ENCODE measurements at regions not wholly inside any gene's neighbourhood (a gene's known extent, or its start where the extent isn't known, plus 50 kb on each side); places are given as distances from the start of the nearest gene placed in this dataset.

- H3K4me3 Mint-ChIP-seq = no peak overlapping the region
- H3K4me1 Mint-ChIP-seq = no peaks in the 10 kb centered on the region
- DNase-seq (ENCODE audit: low spot score) = no peak
- H3K9me3 Mint-ChIP-seq = no peaks in the 10 kb centered on the region; the same call in 1 of the 2 replicates
- POLR2A ChIA-PET = no interaction called here
- no peaks in the 10 kb centered on the region; the same call in 1 of the 2 replicates for H3K27me3 Mint-ChIP-seq (ENCODE audit: low read depth)
- TF ChIP-seq ZNF138 (CRISPR knock-in tag; conservative IDR thresholded peaks at IDR 0.05) (no peak), NR1H2 (CRISPR knock-in tag; IDR thresholded peaks at IDR 0.05) (no peak), ZNF423 (CRISPR knock-in tag; IDR thresholded peaks at IDR 0.05) (no peak), SMAD4 (CRISPR knock-in tag; IDR thresholded peaks at IDR 0.05) (no peak), CTCF (IDR thresholded peaks at IDR 0.05) (no peak), ZNF281 (CRISPR knock-in tag; IDR thresholded peaks at IDR 0.05) (no peak), USF1 (CRISPR knock-in tag; IDR thresholded peaks at IDR 0.05) (no peak), ZNF671 (CRISPR knock-in tag; IDR thresholded peaks at IDR 0.05) (no peak), ATF3 (CRISPR knock-in tag; conservative IDR thresholded peaks at IDR 0.05) (no peak), MAX (CRISPR knock-in tag; IDR thresholded peaks at IDR 0.05) (no peak), SMAD3 (CRISPR knock-in tag; IDR thresholded peaks at IDR 0.05; ENCODE audit: borderline replicate concordance) (no peak), ZNF317 (CRISPR knock-in tag; IDR thresholded peaks at IDR 0.05; ENCODE audit: borderline replicate concordance, low read depth) (no peak), E2F1 (CRISPR knock-in tag; IDR thresholded peaks at IDR 0.05) (no peak), ZNF512 (CRISPR knock-in tag; IDR thresholded peaks at IDR 0.05; ENCODE audit: borderline replicate concordance) (no peak), RELA (CRISPR knock-in tag; IDR thresholded peaks at IDR 0.05; ENCODE audit: borderline replicate concordance) (no peak), E2F4 (CRISPR knock-in tag; IDR thresholded peaks at IDR 0.05; ENCODE audit: borderline replicate concordance, low read depth) (no peak)
- ATAC-seq = no peak
- CTCF ChIA-PET = no interaction called here
- H3K36me3 Mint-ChIP-seq = no peaks in the 10 kb centered on the region
- H3K27ac Mint-ChIP-seq = no peak overlapping the region
These were observed 86.5 kb upstream of the NMNAT3 start for GRCh38 chr3:139764069-139764905.

All from WTC11 (cell line).